WTC11 (cell line): ENCODE measurements at regions not wholly inside any gene's neighbourhood (a gene's known extent, or its start where the extent isn't known, plus 50 kb on each side); places are given as distances from the start of the nearest gene placed in this dataset.

ENCODE experiments used
- ATAC-seq: fragments of 200-7000 bp; cut with Tn5 transposase; 2 replicates; pipeline ENCODE4 v1.10.0; 2021; ENCODE audit warnings: mild to moderate bottlenecking, moderate library complexity
- CTCF ChIA-PET: fragments of 300-600 bp; sonication (Branson Sonifier 250); formaldehyde crosslinking; loops from one replicate; lab custom pipeline; 2021; ENCODE audit warnings: antibody characterized with exemption; lab: Charles Lee
- POLR2A ChIA-PET: fragments of 350-600 bp; sonication (Branson Sonifier 250); formaldehyde crosslinking; loops from one replicate; lab custom pipeline; 2021; ENCODE audit warnings: antibody characterized with exemption; lab: Charles Lee
- DNase-seq: peaks from one replicate; pipeline ENCODE4 v3.0.0; 2021; ENCODE audit warnings: low spot score
- H3K27ac Mint-ChIP-seq: 2 replicates; pipeline ENCODE4 v1.8.0; 2021; ENCODE audit warnings: mixed read lengths
- H3K27me3 Mint-ChIP-seq: 2 replicates; pipeline ENCODE4 v1.8.0; 2021; ENCODE audit warnings: low read depth, mild to moderate bottlenecking, moderate library complexity, mixed read lengths
- H3K36me3 Mint-ChIP-seq: 2 replicates; pipeline ENCODE4 v1.8.0; 2021; ENCODE audit warnings: mixed read lengths
- H3K4me1 Mint-ChIP-seq: 2 replicates; pipeline ENCODE4 v1.8.0; 2022; ENCODE audit warnings: mixed read lengths
- H3K4me3 Mint-ChIP-seq: 2 replicates; pipeline ENCODE4 v1.8.0; 2021; ENCODE audit warnings: mild to moderate bottlenecking, moderate library complexity, mixed read lengths
- H3K9me3 Mint-ChIP-seq: 2 replicates; pipeline ENCODE4 v1.8.0; 2021; ENCODE audit warnings: mixed read lengths
- CREM ChIP-seq: sonication (generic); formaldehyde crosslinking; IDR thresholded peaks from 2 replicates; pipeline ENCODE4 v1.8.1; 2022; ENCODE audit warnings: mild to moderate bottlenecking, missing genetic modification reagents, moderate library complexity
- ESRRA ChIP-seq: sonication (generic); formaldehyde crosslinking; IDR thresholded peaks from 2 replicates; pipeline ENCODE4 v1.8.1; 2022; ENCODE audit warnings: mild to moderate bottlenecking, missing genetic modification reagents, borderline replicate concordance
- FOXJ3 ChIP-seq: sonication (generic); formaldehyde crosslinking; IDR thresholded peaks from 2 replicates; pipeline ENCODE4 v1.9.0; 2021; ENCODE audit warnings: missing genetic modification reagents, mild to moderate bottlenecking, borderline replicate concordance
- GRHL2 ChIP-seq: fragments of 250-450 bp; sonication (Bioruptor Pico); IDR thresholded peaks from 2 replicates; pipeline ENCODE4 v1.8.0; 2022; ENCODE audit warnings: mild to moderate bottlenecking, moderate library complexity; ENCODE audit not compliant: insufficient replicate concordance, severe bottlenecking
- JAZF1 ChIP-seq: fragments of 250-450 bp; sonication (Bioruptor Pico); IDR thresholded peaks from 2 replicates; pipeline ENCODE4 v1.9.0; 2021; ENCODE audit warnings: moderate library complexity, mild to moderate bottlenecking, inconsistent platforms
- MYBL2 ChIP-seq: sonication (generic); formaldehyde crosslinking; IDR thresholded peaks from 2 replicates; pipeline ENCODE4 v1.8.1; 2023; ENCODE audit warnings: mild to moderate bottlenecking, moderate library complexity, missing genetic modification reagents
- NR3C1 ChIP-seq: sonication (generic); formaldehyde crosslinking; conservative IDR thresholded peaks from 2 replicates; pipeline ENCODE4 v1.8.1; 2023; ENCODE audit warnings: low read depth, mild to moderate bottlenecking, missing genetic modification reagents
- SMAD3 ChIP-seq: sonication (generic); formaldehyde crosslinking; IDR thresholded peaks from 2 replicates; pipeline ENCODE4 v1.8.0; 2022; ENCODE audit warnings: missing genetic modification reagents, mild to moderate bottlenecking, borderline replicate concordance
- SMAD4 ChIP-seq: sonication (generic); formaldehyde crosslinking; IDR thresholded peaks from 2 replicates; pipeline ENCODE4 v1.8.0; 2022; ENCODE audit warnings: mild to moderate bottlenecking, missing genetic modification reagents
- ZNF121 ChIP-seq: sonication (generic); formaldehyde crosslinking; IDR thresholded peaks from 2 replicates; pipeline ENCODE4 v1.8.0; 2023; ENCODE audit warnings: missing genetic modification reagents
- ZNF396 ChIP-seq: fragments of 250-450 bp; sonication (Bioruptor Pico); IDR thresholded peaks from 2 replicates; pipeline ENCODE4 v1.8.0; 2021; ENCODE audit warnings: mild to moderate bottlenecking, moderate library complexity, borderline replicate concordance
- TF ChIP-seq, protein P1 (sequence below): sonication (generic); formaldehyde crosslinking; IDR thresholded peaks from 2 replicates; pipeline ENCODE4 v1.8.1; 2022; ENCODE audit warnings: mild to moderate bottlenecking, moderate library complexity, missing genetic modification reagents
- TF ChIP-seq, protein P2 (sequence below): sonication (generic); formaldehyde crosslinking; IDR thresholded peaks from 2 replicates; pipeline ENCODE4 v1.8.1; 2023; ENCODE audit warnings: mild to moderate bottlenecking, missing genetic modification reagents, moderate library complexity
- TF ChIP-seq, protein P3 (sequence below): sonication (generic); formaldehyde crosslinking; IDR thresholded peaks from 2 replicates; pipeline ENCODE4 v1.8.0; 2022; ENCODE audit warnings: mild to moderate bottlenecking, missing genetic modification reagents
- TF ChIP-seq, protein P4 (sequence below): sonication (generic); formaldehyde crosslinking; IDR thresholded peaks from 2 replicates; pipeline ENCODE4 v1.8.1; 2022; ENCODE audit warnings: low read depth, missing genetic modification reagents, borderline replicate concordance
- TF ChIP-seq, protein P5 (sequence below): sonication (generic); formaldehyde crosslinking; IDR thresholded peaks from 2 replicates; pipeline ENCODE4 v1.8.1; 2023; ENCODE audit warnings: mild to moderate bottlenecking, missing genetic modification reagents, moderate library complexity
- TF ChIP-seq, protein P6 (sequence below): sonication (generic); formaldehyde crosslinking; IDR thresholded peaks from 2 replicates; pipeline ENCODE4 v1.8.1; 2023; ENCODE audit warnings: mild to moderate bottlenecking, missing genetic modification reagents
- TF ChIP-seq, protein P7 (sequence below): sonication (generic); formaldehyde crosslinking; IDR thresholded peaks from 2 replicates; pipeline ENCODE4 v1.8.1; 2022; ENCODE audit warnings: missing genetic modification reagents, borderline replicate concordance
- TF ChIP-seq, protein P8 (sequence below): sonication (generic); formaldehyde crosslinking; IDR thresholded peaks from 2 replicates; pipeline ENCODE4 v1.8.1; 2023; ENCODE audit warnings: mild to moderate bottlenecking, missing genetic modification reagents
- TF ChIP-seq, protein P9 (sequence below): sonication (generic); formaldehyde crosslinking; IDR thresholded peaks from 2 replicates; pipeline ENCODE4 v1.8.0; 2023; ENCODE audit warnings: missing genetic modification reagents
- TF ChIP-seq, protein P10 (sequence below): sonication (generic); formaldehyde crosslinking; conservative IDR thresholded peaks from 2 replicates; pipeline ENCODE4 v1.8.1; 2022; ENCODE audit warnings: mild to moderate bottlenecking, missing genetic modification reagents
- TF ChIP-seq, protein P11 (sequence below): sonication (generic); formaldehyde crosslinking; IDR thresholded peaks from 2 replicates; pipeline ENCODE4 v1.8.0; 2022; ENCODE audit warnings: mild to moderate bottlenecking, missing genetic modification reagents

DNA sequence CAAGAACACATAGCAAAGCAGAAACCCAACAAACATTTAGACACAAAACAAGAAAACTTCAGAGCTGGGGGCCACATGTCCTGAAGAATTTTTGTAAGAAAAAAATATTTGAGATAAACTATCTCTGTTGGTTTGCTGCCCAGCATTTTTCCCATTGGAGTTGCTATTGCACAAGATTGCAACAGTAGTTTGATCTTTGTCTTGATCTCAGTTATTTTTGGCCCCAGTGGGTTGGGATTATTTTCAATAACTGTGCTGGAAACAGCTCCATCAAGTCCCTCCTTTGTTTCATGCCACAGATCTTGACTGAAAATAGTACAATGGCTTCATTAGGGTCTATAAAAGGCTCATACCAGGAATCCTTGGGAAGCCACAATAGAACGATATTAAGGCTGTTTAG is 103.8 kb upstream of the RAI2 start:
- ChIA-PET POLR2A (no interaction called here), CTCF (no interaction called here)
- no peak overlapping the region for H3K27ac Mint-ChIP-seq
- H3K4me3 Mint-ChIP-seq = no peak overlapping the region
- no peaks in the 10 kb centered on the region for H3K9me3 Mint-ChIP-seq
- TF ChIP-seq SMAD4 (CRISPR knock-in tag) (no peak), SMAD3 (CRISPR knock-in tag) (no peak), MYBL2 (CRISPR knock-in tag) (no peak), ESRRA (CRISPR knock-in tag) (no peak), ZNF121 (CRISPR knock-in tag) (no peak), FOXJ3 (CRISPR knock-in tag) (no peak)
- TF ChIP-seq, protein P1, sequence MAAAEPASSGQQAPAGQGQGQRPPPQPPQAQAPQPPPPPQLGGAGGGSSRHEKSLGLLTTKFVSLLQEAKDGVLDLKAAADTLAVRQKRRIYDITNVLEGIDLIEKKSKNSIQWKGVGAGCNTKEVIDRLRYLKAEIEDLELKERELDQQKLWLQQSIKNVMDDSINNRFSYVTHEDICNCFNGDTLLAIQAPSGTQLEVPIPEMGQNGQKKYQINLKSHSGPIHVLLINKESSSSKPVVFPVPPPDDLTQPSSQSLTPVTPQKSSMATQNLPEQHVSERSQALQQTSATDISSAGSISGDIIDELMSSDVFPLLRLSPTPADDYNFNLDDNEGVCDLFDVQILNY = no peak
- TF ChIP-seq, protein P2, sequence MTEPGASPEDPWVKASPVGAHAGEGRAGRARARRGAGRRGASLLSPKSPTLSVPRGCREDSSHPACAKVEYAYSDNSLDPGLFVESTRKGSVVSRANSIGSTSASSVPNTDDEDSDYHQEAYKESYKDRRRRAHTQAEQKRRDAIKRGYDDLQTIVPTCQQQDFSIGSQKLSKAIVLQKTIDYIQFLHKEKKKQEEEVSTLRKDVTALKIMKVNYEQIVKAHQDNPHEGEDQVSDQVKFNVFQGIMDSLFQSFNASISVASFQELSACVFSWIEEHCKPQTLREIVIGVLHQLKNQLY (CRISPR knock-in tag) = no peak
- TF ChIP-seq, protein P3, sequence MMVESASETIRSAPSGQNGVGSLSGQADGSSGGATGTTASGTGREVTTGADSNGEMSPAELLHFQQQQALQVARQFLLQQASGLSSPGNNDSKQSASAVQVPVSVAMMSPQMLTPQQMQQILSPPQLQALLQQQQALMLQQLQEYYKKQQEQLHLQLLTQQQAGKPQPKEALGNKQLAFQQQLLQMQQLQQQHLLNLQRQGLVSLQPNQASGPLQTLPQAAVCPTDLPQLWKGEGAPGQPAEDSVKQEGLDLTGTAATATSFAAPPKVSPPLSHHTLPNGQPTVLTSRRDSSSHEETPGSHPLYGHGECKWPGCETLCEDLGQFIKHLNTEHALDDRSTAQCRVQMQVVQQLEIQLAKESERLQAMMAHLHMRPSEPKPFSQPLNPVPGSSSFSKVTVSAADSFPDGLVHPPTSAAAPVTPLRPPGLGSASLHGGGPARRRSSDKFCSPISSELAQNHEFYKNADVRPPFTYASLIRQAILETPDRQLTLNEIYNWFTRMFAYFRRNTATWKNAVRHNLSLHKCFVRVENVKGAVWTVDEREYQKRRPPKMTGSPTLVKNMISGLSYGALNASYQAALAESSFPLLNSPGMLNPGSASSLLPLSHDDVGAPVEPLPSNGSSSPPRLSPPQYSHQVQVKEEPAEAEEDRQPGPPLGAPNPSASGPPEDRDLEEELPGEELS (CRISPR knock-in tag) = no peak
- TF ChIP-seq, protein P4, sequence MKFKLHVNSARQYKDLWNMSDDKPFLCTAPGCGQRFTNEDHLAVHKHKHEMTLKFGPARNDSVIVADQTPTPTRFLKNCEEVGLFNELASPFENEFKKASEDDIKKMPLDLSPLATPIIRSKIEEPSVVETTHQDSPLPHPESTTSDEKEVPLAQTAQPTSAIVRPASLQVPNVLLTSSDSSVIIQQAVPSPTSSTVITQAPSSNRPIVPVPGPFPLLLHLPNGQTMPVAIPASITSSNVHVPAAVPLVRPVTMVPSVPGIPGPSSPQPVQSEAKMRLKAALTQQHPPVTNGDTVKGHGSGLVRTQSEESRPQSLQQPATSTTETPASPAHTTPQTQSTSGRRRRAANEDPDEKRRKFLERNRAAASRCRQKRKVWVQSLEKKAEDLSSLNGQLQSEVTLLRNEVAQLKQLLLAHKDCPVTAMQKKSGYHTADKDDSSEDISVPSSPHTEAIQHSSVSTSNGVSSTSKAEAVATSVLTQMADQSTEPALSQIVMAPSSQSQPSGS (CRISPR knock-in tag) = no peak
- TF ChIP-seq, protein P5, sequence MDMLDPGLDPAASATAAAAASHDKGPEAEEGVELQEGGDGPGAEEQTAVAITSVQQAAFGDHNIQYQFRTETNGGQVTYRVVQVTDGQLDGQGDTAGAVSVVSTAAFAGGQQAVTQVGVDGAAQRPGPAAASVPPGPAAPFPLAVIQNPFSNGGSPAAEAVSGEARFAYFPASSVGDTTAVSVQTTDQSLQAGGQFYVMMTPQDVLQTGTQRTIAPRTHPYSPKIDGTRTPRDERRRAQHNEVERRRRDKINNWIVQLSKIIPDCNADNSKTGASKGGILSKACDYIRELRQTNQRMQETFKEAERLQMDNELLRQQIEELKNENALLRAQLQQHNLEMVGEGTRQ (CRISPR knock-in tag) = no peak
- TF ChIP-seq, protein P6, sequence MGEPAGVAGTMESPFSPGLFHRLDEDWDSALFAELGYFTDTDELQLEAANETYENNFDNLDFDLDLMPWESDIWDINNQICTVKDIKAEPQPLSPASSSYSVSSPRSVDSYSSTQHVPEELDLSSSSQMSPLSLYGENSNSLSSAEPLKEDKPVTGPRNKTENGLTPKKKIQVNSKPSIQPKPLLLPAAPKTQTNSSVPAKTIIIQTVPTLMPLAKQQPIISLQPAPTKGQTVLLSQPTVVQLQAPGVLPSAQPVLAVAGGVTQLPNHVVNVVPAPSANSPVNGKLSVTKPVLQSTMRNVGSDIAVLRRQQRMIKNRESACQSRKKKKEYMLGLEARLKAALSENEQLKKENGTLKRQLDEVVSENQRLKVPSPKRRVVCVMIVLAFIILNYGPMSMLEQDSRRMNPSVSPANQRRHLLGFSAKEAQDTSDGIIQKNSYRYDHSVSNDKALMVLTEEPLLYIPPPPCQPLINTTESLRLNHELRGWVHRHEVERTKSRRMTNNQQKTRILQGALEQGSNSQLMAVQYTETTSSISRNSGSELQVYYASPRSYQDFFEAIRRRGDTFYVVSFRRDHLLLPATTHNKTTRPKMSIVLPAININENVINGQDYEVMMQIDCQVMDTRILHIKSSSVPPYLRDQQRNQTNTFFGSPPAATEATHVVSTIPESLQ (CRISPR knock-in tag) = no peak
- TF ChIP-seq, protein P7, sequence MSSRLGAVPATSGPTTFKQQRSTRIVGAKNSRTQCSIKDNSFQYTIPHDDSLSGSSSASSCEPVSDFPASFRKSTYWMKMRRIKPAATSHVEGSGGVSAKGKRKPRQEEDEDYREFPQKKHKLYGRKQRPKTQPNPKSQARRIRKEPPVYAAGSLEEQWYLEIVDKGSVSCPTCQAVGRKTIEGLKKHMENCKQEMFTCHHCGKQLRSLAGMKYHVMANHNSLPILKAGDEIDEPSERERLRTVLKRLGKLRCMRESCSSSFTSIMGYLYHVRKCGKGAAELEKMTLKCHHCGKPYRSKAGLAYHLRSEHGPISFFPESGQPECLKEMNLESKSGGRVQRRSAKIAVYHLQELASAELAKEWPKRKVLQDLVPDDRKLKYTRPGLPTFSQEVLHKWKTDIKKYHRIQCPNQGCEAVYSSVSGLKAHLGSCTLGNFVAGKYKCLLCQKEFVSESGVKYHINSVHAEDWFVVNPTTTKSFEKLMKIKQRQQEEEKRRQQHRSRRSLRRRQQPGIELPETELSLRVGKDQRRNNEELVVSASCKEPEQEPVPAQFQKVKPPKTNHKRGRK (CRISPR knock-in tag) = no peak
- TF ChIP-seq, all 79 proteins: peak for 0
- no peaks in the 10 kb centered on the region for H3K36me3 Mint-ChIP-seq
- H3K27me3 Mint-ChIP-seq = no peaks in the 10 kb centered on the region; the same call in 1 of the 2 replicates
- ATAC-seq = no peak
- H3K4me1 Mint-ChIP-seq = peaks cover 22% of the 10 kb centered on the region
- DNase-seq = no peak

DNA sequence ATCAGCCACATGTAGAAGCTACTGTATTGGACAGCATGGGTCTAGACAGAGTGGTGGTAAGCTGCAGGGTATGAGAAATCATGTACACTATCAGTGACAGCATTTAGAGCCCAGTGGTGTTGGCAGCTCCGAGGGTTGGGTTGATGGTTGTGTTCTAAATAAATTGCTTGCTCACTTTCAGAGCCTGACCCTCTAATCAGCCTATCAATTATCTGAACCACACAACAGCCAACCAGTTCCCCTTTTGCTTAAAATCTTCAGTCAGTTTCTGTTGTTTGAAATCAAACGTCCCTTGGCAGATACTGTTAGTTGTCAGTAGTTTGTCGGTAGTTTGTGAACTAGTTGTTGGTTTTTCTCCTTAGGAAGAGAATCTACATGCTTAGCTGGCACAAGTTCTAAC is 99.8 kb upstream of the RAI2 start:
- H3K27me3 Mint-ChIP-seq = no peaks in the 10 kb centered on the region; the same call in 1 of the 2 replicates
- H3K4me1 Mint-ChIP-seq = no peaks in the 10 kb centered on the region
- no peak overlapping the region for H3K27ac Mint-ChIP-seq
- H3K36me3 Mint-ChIP-seq = no peaks in the 10 kb centered on the region
- ATAC-seq (no peak), DNase-seq (no peak)
- TF ChIP-seq ZNF396 (no peak), GRHL2 (CRISPR knock-in tag) (no peak), NR3C1 (no peak), JAZF1 (CRISPR knock-in tag) (no peak), CREM (no peak)
- TF ChIP-seq, protein P8, sequence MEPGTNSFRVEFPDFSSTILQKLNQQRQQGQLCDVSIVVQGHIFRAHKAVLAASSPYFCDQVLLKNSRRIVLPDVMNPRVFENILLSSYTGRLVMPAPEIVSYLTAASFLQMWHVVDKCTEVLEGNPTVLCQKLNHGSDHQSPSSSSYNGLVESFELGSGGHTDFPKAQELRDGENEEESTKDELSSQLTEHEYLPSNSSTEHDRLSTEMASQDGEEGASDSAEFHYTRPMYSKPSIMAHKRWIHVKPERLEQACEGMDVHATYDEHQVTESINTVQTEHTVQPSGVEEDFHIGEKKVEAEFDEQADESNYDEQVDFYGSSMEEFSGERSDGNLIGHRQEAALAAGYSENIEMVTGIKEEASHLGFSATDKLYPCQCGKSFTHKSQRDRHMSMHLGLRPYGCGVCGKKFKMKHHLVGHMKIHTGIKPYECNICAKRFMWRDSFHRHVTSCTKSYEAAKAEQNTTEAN (CRISPR knock-in tag) = no peak
- TF ChIP-seq, protein P9, sequence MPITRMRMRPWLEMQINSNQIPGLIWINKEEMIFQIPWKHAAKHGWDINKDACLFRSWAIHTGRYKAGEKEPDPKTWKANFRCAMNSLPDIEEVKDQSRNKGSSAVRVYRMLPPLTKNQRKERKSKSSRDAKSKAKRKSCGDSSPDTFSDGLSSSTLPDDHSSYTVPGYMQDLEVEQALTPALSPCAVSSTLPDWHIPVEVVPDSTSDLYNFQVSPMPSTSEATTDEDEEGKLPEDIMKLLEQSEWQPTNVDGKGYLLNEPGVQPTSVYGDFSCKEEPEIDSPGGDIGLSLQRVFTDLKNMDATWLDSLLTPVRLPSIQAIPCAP (CRISPR knock-in tag) = no peak
- TF ChIP-seq, protein P10, sequence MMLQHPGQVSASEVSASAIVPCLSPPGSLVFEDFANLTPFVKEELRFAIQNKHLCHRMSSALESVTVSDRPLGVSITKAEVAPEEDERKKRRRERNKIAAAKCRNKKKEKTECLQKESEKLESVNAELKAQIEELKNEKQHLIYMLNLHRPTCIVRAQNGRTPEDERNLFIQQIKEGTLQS (CRISPR knock-in tag) = no peak
- TF ChIP-seq, protein P11, sequence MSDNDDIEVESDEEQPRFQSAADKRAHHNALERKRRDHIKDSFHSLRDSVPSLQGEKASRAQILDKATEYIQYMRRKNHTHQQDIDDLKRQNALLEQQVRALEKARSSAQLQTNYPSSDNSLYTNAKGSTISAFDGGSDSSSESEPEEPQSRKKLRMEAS (CRISPR knock-in tag) = no peak
- ChIA-PET POLR2A (no interaction called here), CTCF (interaction anchor here (1.1 kb wide), 1 partner anchor 16 kb away, joined by 4 read pairs; no protein-coding TSS in a partner anchor)
- no peaks in the 10 kb centered on the region for H3K9me3 Mint-ChIP-seq
- H3K4me3 Mint-ChIP-seq = no peak overlapping the region
